B cell (primary cell): ENCODE measurements at regions not wholly inside any gene's neighbourhood (a gene's known extent, or its start where the extent isn't known, plus 50 kb on each side); places are given as distances from the start of the nearest gene placed in this dataset.

Experiments
- ATAC-seq: fragments of 200-7000 bp; cut with Tn5 transposase; one replicate; pipeline ENCODE4 v1.10.0; 2021; ENCODE audit warnings: low read depth, mild to moderate bottlenecking, moderate number of reproducible peaks, moderate library complexity
- CTCF ChIA-PET: fragments of 350-600 bp; sonication (Branson Sonifier 250); formaldehyde crosslinking; loops from one replicate; lab custom pipeline; 2021; ENCODE audit warnings: antibody characterized with exemption, inconsistent platforms; lab: Charles Lee
- POLR2A ChIA-PET: fragments of 350-600 bp; sonication (Branson Sonifier 250); formaldehyde crosslinking; loops from one replicate; lab custom pipeline; 2021; ENCODE audit warnings: antibody characterized with exemption; lab: Charles Lee
- DNase-seq: peaks from one replicate; pipeline ENCODE4 v3.0.0; 2013
- H2AFZ ChIP-seq: 2 replicates; pipeline ENCODE4 v1.6.1; 2012; ENCODE audit warnings: mild to moderate bottlenecking, low read depth, low read length; ENCODE audit not compliant: insufficient read depth, poor library complexity, severe bottlenecking
- H3K27ac ChIP-seq, 2 donors: 1 replicate in 1 of 2; 2 replicates in 1 of 2; pipeline ENCODE4 v1.5.1; 2012 to 2013; ENCODE audit warnings: low read length in 2 of 2, mild to moderate bottlenecking in 2 of 2, moderate library complexity in 1 of 2
- H3K27me3 ChIP-seq, 4 experiments: fragments of 200-600 bp in 1 of 4; sonication (generic) in 1 of 4; replicated peaks in 1 of 4; 1 replicate in 2 of 4; 2 replicates in 2 of 4; pipeline versions ENCODE4 v1.6.1 to v1.7.0; 2013 to 2016; ENCODE audit warnings: low read length in 3 of 4, mild to moderate bottlenecking in 2 of 4, mixed read lengths in 1 of 4, moderate library complexity in 1 of 4; ENCODE audit not compliant: insufficient read depth in 4 of 4, control insufficient read depth in 3 of 4; ENCODE audit errors: control extremely low read depth in 1 of 4
- H3K36me3 ChIP-seq, 2 experiments: replicated peaks in 1 of 2; 1 replicate in 1 of 2; 2 replicates in 1 of 2; pipeline versions ENCODE4 v1.6.1 to v1.7.1; 2013; ENCODE audit warnings: low read length in 1 of 2; ENCODE audit not compliant: insufficient read depth in 2 of 2, control insufficient read depth in 1 of 2; ENCODE audit errors: control extremely low read depth in 1 of 2, extremely low read depth in 1 of 2
- H3K4me1 ChIP-seq, 2 donors: fragments of 200-600 bp in 1 of 2; sonication (generic) in 1 of 2; 1 replicate in 1 of 2; 2 replicates in 1 of 2; pipeline versions ENCODE4 v1.5.1 to v1.6.1; 2013 to 2017; ENCODE audit warnings: low read length in 2 of 2; ENCODE audit not compliant: control insufficient read depth in 2 of 2, insufficient read depth in 2 of 2
- H3K4me2 ChIP-seq: replicated peaks from 2 replicates; pipeline ENCODE3; 2012; ENCODE audit warnings: mild to moderate bottlenecking, low read depth, low read length; ENCODE audit not compliant: poor library complexity, severe bottlenecking
- H3K4me3 ChIP-seq, 5 experiments: fragments of 200-600 bp in 1 of 5; sonication (generic) in 1 of 5; 1 replicate in 3 of 5; 2 replicates in 2 of 5; pipeline versions ENCODE4 v1.5.1 to v1.7.0; 2011 to 2016; ENCODE audit warnings: low read length in 4 of 5, mild to moderate bottlenecking in 4 of 5, low read depth in 2 of 5, control low read depth in 1 of 5, moderate library complexity in 1 of 5; ENCODE audit not compliant: insufficient read depth in 1 of 5; ENCODE audit errors: control extremely low read depth in 1 of 5, extremely low read depth in 1 of 5
- H3K79me2 ChIP-seq: fragments of 200-600 bp; sonication (generic); one replicate; pipeline ENCODE4 v1.6.0; 2016; ENCODE audit warnings: low read length; ENCODE audit not compliant: control insufficient read depth, insufficient read depth
- H3K9ac ChIP-seq: fragments of 200-600 bp; sonication (generic); 2 replicates; pipeline ENCODE4 v1.6.1; 2017; ENCODE audit warnings: mild to moderate bottlenecking, low read length, moderate library complexity
- H3K9me3 ChIP-seq, 3 donors: one replicate each; pipeline versions ENCODE4 v1.6.1 to v1.7.1; 2013; ENCODE audit warnings: low read length in 2 of 3; ENCODE audit not compliant: control insufficient read depth in 2 of 3, insufficient read depth in 1 of 3; ENCODE audit errors: control extremely low read depth in 1 of 3
- H4K20me1 ChIP-seq: 2 replicates; pipeline ENCODE4 v1.6.0; 2012; ENCODE audit warnings: mild to moderate bottlenecking, low read length; ENCODE audit not compliant: insufficient read depth, control insufficient read depth, poor library complexity, severe bottlenecking
- H3K27ac Mint-ChIP-seq: one replicate; pipeline ENCODE4 v1.8.0; 2021; ENCODE audit warnings: mixed read lengths
- H3K27me3 Mint-ChIP-seq: one replicate; pipeline ENCODE4 v1.8.0; 2021; ENCODE audit warnings: mixed read lengths
- H3K4me1 Mint-ChIP-seq: one replicate; pipeline ENCODE4 v1.8.0; 2021; ENCODE audit warnings: mixed read lengths
- H3K4me3 Mint-ChIP-seq: one replicate; pipeline ENCODE4 v1.8.0; 2021; ENCODE audit warnings: mixed read lengths
- H3K9me3 Mint-ChIP-seq: one replicate; pipeline ENCODE4 v1.8.0; 2022; ENCODE audit warnings: mixed read lengths; ENCODE audit not compliant: insufficient read depth
- CTCF ChIP-seq: fragments of 200-600 bp; IDR thresholded peaks from one replicate; pipeline ENCODE4 v1.8.0; 2022; ENCODE audit warnings: antibody characterized with exemption, mild to moderate bottlenecking
- EZH2 ChIP-seq: IDR thresholded peaks from 2 replicates; pipeline ENCODE4 v1.6.1; 2012; ENCODE audit warnings: borderline replicate concordance, low read depth, mild to moderate bottlenecking, moderate library complexity, low read length; ENCODE audit not compliant: insufficient read depth, poor library complexity, severe bottlenecking
- WGBS: methylation state at CpG from one replicate; pipeline ENCODE4 v1.1.5; 2013; ENCODE audit warnings: missing lambda C conversion rate; ENCODE audit not compliant: insufficient coverage; 5-methylcytosine and 5-hydroxymethylcytosine counted together
- intact Hi-C: fragments of 100-400 bp; cut with micrococcal nuclease; formaldehyde crosslinking; loops from one replicate; pipeline ENCODE4 v1.10.0; 2022

GRCh38 chr5:2640717-2641116 is 110.8 kb downstream of the IRX2 start:
- no peak overlapping the region for H3K27ac Mint-ChIP-seq
- Histone ChIP-seq H3K4me2 (no peak overlapping the region), H2AFZ (no peak overlapping the region), H4K20me1 (no peaks in the 10 kb centered on the region), H3K4me1 (no peaks in the 10 kb centered on the region), H3K9ac (no peak overlapping the region), H3K79me2 (no peaks in the 10 kb centered on the region), H3K36me3 (no peaks in the 10 kb centered on the region), H3K27me3 (no peaks in the 10 kb centered on the region), H3K27ac (no peak overlapping the region), H3K4me3 (no peak overlapping the region), H3K9me3 (peaks cover 0 to 40% (median 0%) of the 10 kb centered on the region in 3 donors)
- DNase-seq, result no peak
- TF ChIP-seq EZH2, result no peak
- TF ChIP-seq CTCF, result no peak
- H3K4me1 Mint-ChIP-seq, result no peaks in the 10 kb centered on the region
- intact Hi-C loops, result no loop called here
- H3K27me3 Mint-ChIP-seq, result no peaks in the 10 kb centered on the region
- ChIA-PET CTCF (no interaction called here), POLR2A (no interaction called here)
- H3K4me3 Mint-ChIP-seq, result no peak overlapping the region
- H3K9me3 Mint-ChIP-seq, result no peaks in the 10 kb centered on the region
- 92% methylated on average over 5 of the region's 6 CpGs for WGBS
- ATAC-seq, result no peak

GRCh38 chr5:2639425-2639824 is 112.1 kb downstream of the IRX2 start:
- Histone ChIP-seq H2AFZ (no peak overlapping the region), H3K4me1 (no peaks in the 10 kb centered on the region), H4K20me1 (no peaks in the 10 kb centered on the region), H3K36me3 (no peaks in the 10 kb centered on the region), H3K9ac (no peak overlapping the region), H3K27me3 (no peaks in the 10 kb centered on the region), H3K4me2 (no peak overlapping the region), H3K79me2 (no peaks in the 10 kb centered on the region), H3K27ac (no peak overlapping the region), H3K9me3 (peaks cover 0 to 40% (median 0%) of the 10 kb centered on the region in 3 donors), H3K4me3 (no peak overlapping the region)
- TF ChIP-seq EZH2, result no peak
- no peak for TF ChIP-seq CTCF
- Mint-ChIP-seq H3K27me3 (no peaks in the 10 kb centered on the region), H3K27ac (no peak overlapping the region), H3K4me3 (no peak overlapping the region), H3K9me3 (no peaks in the 10 kb centered on the region), H3K4me1 (no peaks in the 10 kb centered on the region)
- intact Hi-C loops, result no loop called here
- no peak for DNase-seq
- ChIA-PET CTCF (no interaction called here), POLR2A (no interaction called here)
- no peak for ATAC-seq
- WGBS, result no CpG with 5 or more reads among the region's 5 CpGs
